TTC549 (cell line): ENCODE measurements at regions not wholly inside any gene's neighbourhood (a gene's known extent, or its start where the extent isn't known, plus 50 kb on each side); places are given as distances from the start of the nearest gene placed in this dataset.

Experiments used
- FAIRE-seq: peaks from 2 replicates; lab custom pipeline; 2012; peaks lifted over from hg19 to GRCh38; lab: Jason Lieb, UNC

DNA sequence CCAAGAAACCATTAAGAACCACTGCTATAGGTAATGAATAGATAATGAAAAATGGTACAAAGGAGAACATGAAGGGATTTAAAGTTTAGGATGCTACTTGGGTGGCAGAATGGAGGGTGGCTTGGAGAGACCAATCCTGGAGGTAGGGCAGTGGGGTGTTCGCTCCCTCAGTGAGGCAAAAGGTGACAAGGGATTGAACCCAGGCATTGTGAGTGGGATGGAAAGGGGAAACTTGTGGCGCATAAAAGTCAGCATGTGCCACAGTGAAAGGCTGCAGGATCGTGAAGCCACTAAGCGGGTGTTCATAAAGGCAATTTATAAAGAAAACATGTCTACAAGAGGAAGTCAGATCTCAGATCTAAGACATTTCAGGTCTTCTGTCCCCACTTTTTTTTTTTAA is 76.7 kb upstream of the SLC38A2 start:
- FAIRE-seq = no peak

GRCh38 chr12:46446645-46447044 is 74.1 kb upstream of the SLC38A2 start:
- peak; percentile 97 for FAIRE-seq

DNA sequence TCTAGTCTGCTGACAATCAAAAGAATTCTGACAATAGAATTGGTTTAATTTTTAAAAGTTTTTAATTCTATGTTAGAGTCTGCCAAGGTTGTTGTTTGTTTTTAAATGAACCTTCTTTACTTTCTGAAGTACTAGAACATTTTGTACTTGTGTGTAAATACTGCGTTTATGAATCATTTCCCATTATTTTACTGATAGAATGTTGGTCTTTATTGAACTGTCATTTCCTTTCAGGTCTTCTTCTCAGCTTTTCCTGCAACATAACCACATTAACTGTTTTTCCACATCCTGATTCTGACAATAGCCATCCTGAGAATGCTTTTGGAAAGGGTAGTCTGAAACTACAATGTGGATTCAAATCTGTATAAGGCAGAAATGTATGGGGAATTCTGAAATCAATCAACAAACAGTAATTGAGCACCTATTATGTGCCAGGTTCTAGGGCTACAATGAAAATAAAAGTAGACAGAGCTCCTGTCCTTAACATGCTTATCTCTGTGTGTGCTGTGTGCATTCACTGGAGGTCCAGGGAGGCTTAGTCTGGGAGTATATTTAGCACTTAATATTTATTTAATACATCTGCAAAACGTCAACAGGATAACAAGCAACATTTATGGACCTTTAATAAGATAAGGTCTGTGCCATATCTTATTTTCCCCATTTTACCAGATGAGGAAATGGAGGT is 73.1 kb upstream of the SLC38A2 start:
- peak; percentile 38 for FAIRE-seq

DNA sequence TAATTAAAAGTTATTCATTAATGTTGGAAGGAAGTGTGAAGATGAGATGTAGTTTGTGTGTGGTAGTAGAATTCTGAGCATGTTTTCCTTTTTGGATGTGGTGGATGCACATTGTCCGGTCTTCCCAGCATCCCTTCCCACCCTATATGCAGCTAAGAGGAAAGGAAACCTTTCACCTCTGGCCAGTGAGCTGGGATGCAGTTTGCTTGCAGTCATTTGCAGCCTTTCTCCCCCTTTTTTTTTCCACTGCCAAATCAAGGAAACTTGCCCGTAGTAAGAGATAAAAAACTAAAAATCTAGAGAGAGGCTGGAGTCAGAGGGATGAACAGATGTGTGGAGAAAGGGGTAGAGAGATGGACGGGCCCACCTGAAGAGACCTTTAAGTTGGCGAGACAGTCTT is 72.5 kb upstream of the SLC38A2 start:
- FAIRE-seq = no peak

GRCh38 chr12:46443594-46444263 is 71.2 kb upstream of the SLC38A2 start:
- FAIRE-seq = no peak

- FAIRE-seq = no peak
Observed at GRCh38 chr12:46442738-46443137, 70.2 kb upstream of the SLC38A2 start.

DNA sequence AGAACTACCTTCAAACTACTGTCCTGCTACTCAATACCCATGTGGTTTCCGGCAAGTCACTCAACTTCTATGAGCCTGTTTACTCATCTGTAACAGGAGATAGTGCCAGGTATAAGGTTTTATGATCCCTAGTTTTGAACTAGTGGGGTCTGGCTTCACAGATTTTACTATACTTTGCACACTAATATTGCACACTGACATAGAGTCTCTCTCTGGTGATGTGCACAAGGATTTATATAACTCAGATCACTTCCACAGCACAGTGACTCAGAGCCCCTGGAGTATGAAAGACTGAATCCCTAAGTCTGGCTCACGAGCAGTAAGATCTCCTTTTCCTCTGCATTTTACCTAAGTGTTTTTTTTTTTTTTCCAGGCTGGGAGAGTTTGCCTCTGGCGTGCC is 69.7 kb upstream of the SLC38A2 start:
- no peak for FAIRE-seq

DNA sequence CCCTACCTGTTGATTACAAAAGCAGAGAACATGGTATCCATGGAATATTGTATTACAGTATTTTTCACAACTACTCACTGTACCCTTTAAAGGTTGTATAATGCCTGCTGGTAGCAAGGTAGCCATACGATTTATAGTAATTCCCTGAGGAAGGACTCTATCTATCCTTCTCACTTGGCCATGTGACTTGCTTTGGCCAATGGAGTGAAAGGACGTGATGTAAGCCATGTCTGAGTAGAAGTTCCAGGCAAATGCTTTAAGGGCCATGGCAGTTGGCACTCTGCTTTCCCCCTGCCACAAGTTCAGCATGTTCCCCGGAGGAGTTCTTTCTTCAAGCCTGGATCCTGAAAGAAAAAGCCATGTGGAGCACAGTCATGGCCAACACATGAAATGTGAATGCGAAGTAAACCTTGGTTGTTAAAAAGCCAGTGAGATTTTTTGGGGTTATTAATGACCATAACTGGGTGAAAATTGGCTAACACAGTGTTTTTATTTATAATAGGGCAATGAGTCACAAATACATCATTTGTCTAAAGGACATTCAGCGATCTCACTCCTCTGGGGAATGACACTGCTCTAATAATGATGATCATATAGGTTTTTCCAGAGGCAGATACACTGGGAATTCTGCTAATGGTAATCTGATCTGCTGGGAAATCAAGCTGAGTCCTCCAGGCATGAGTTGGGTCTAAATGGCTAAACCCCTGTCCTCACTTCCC is 67.4 kb upstream of the SLC38A2 start:
- no peak for FAIRE-seq

DNA sequence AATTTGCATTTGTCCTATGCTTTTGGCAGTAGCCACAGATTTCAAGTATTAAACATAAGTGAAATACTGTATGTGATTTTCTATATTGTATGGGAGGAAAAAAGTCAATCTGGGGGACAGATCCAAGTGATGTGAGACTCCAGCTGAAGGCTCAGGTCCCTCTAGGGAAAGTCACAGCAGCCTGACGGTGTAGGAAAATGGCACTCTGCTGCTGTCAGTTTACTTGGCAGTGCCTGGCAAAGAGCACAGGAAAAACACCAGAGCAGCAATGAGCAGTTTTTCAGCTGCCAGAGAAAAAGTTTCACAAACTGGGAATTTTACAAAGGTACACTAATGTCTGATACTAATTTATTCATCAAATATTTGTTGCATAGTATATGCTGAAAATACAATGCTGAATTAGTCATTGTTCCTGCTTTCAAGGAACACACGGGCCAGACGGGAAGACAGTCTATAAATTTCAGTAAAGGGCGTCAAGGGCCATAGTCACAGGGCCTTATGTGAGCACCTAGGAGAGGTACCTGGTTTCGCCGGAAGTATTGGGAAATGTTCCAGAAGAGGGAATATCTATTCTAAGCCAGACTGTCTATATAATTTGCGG is 66.2 kb upstream of the SLC38A2 start:
- FAIRE-seq = no peak

- no peak for FAIRE-seq
Observed at GRCh38 chr12:46438256-46438655, 65.7 kb upstream of the SLC38A2 start.

DNA sequence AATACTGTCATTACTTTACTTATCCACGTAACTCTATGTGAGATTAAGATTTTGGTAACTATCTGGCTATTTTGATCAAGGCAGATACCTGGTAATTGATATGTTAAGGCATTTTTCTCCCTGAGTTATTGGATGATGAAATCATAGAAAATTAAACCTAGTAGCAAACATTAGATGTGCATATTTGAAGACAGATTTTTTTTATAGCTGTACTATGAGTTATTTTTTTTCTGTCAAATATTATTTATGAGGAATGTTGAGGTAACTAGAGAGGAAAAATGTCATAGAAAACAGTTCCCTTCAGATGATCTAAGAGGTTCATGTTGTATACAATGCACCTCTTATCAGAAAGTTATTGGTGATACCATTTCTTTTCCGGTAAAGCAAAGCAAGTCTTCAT is 64.9 kb upstream of the SLC38A2 start:
- FAIRE-seq = peak; percentile 89

GRCh38 chr12:46436747-46437146 is 64.2 kb upstream of the SLC38A2 start:
- no peak for FAIRE-seq

DNA sequence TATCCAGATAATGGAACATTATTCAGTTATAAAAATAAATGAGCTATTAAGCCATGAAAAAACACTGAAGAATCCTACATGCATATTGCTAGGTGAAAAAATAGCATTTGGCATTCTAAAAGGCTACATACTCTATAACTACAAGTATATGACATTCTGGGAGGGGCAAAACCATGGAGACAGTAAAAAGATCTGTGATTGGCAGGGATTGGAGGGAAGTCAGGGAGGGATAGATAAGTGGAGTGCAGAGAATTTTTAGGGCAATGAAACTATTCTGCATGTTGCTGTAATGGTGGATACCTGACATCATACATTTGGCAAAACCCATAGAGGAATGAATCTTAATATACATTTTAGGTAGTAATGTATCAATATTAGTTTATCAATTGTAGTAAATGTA is 63.1 kb upstream of the SLC38A2 start:
- FAIRE-seq = no peak

- peak; percentile 77 for FAIRE-seq
Observed at GRCh38 chr12:46435029-46435428, 62.5 kb upstream of the SLC38A2 start.

GRCh38 chr12:46433829-46434228 is 61.3 kb upstream of the SLC38A2 start:
- FAIRE-seq = no peak

DNA sequence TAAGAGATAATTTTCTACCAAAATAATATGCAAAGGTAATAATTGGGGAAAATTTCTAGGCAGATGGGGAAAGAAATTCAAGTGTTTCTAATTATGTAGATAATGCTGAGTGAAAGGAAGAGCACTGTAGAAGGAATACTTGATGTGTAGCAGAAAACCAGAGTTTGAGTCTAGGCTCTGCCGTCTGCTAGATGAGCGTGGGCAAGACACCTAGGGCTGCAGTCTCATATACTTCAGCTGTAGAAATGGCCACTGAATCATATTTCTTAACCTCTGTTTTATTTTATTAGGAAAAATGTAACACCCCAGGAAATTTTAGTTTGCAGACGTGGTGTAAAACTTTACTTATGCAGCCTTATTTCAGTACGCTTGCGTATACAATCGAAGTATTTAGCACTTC is 59.8 kb upstream of the SLC38A2 start:
- FAIRE-seq = no peak

DNA sequence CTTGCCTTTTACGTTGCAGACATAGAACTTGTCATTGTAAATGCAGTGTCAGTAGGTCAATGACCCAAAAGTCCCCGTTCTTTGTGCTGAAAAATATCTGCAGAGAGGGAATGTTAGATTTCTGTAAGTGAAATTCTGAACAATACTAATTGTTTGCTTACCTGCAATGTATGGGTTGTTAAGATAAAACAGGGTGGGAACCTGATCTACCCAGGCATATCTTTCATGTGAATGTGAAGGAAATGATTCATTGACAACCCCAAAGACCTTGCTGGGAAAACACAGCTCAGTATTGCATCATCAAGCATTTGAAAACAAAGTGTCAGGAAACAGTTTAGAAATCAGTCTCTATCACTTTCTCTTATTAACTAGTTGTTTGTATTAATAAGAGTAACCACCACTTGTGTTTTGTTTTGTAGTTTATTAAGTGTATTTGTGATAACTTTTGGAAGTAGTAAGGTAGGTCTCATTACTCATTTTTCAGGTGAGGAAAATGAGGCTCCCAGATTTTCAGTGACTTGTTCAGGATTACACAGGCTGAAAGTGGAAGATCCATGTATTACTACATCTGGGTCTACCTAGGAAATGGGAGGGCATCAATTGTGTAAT is 57.9 kb upstream of the SLC38A2 start:
- FAIRE-seq = peak; percentile 89
